HT1080 (cell line): ENCODE measurements at regions not wholly inside any gene's neighbourhood (a gene's known extent, or its start where the extent isn't known, plus 50 kb on each side); places are given as distances from the start of the nearest gene placed in this dataset.
"Not testable (repeated sequence)": the region's sequence is repeated elsewhere in the genome, so short reads cannot be mapped to it uniquely, and the experiment has no call there.

Experiments
- DNase-seq: peaks from one replicate; pipeline ENCODE4 v3.0.0-alpha.2; 2015; ENCODE audit warnings: low read depth

GRCh38 chr1:57599236-57599994 is 175.6 kb upstream of the DAB1 start:
- no peak for DNase-seq

DNA sequence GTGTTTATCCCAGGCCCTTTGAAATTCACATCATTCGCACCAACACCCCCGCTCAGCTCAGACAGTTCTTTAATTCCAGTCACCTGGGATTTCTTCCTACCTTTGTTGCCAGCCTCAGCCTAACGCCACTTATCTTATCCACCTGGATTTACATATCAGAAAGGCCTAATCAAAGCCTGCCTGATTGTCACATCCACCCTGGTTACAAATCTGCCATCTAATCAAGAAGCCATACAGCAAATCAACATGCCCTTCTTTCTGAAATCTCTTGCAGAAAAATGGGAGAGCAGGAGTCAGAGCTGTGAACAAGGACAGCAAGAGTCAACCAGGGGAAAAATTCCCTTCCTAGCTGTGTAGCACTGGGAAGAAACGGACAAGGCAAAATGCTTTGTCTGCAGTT is 173.2 kb upstream of the DAB1 start:
- DNase-seq = no peak

DNA sequence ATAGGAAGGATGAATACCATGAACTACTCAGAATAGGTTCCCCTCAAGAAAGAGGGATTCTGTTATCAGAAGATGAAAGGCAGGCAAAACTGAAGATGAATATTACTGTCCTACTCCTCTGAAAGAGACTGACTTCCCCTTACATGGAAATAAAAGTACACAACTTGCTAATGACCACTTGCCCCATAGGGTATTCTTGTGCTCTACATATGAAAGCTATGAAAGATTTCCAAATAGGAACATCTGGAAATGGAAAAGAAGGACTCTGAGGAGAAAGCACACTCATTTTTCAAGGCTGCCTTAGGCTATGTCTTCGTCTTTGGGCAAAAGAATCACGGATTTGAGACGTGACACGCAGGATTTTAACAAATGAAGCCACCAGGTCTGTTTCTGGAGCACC is 170.1 kb upstream of the DAB1 start:
- DNase-seq = no peak

DNA sequence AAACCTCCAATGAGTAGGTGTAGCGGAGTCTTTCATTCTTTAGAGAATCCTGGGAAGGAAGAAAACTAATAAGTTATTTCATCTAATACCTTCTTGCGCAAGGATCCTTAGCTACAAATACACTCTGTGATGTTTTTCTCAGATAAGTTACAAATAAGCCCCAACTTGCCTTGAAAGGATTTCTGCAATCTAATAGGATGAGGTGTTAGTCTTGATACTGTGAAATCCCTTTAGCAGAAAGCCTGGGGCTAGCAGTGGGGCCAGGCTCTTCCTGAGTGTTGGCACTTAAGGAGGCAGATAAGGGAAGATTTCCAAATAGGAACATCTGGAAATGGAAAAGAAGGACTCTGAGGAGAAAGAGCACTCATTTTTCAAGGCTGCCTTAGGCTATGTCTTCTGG is 168.0 kb upstream of the DAB1 start:
- DNase-seq = no peak

DNA sequence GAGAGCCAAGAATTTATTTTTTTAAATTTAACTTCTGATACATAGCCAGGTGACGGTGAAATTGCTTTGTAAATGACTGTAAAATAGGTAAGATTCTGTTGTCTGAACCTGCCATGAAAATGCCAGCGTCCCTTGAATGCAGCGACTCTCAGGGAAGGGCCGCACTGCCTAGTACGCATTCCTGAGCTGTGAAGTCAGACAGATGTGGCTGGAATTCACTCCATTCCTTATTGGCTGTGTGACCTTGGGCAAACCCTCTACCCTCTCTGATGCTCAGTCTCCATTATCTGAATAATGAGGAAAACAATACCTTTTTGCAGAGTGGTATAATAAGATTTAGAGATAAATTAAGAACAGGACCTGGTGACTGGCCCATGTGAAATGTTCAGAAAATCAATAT is 167.1 kb upstream of the DAB1 start:
- peak; percentile 10 for DNase-seq

GRCh38 chr1:57586842-57587241 is 163.0 kb upstream of the DAB1 start:
- no peak for DNase-seq

DNA sequence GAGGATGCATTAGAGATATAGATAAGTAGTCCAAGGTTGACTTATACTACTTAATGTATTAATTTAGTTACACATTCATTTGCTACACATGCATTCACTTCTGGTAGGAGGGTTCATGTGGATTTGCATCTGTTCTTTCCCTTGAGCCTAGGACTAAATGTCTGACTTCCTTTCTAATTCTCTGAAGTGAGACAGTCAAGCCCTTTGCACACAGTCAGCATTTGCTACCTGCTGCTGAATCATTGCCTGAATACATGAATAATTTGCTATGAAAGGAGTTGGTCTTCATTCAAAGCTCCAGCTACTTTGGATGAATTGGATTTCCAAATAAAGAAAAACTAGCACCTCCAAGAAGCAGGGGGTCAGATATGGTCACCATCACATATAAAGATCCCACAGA is 154.8 kb upstream of the DAB1 start:
- no peak for DNase-seq

DNA sequence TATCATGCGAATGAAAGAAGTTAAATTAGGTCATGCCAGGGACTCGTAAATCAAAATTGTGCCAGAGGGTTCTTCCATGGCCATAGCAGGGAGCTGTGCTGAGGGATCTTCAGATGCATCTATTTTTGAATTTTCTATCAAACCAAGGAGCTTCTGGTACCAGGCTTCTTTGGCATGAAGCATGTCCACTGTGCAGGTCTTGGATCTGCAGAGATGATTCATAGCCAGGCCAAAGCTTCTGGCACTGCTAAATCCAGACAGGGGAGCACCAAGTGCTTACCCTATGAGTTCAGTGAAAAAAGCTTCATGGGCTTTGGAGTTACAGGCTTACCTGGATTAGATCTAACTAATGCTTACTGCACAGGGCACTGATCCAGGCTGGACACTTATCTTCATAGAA is 154.2 kb upstream of the DAB1 start:
- no peak for DNase-seq

DNA sequence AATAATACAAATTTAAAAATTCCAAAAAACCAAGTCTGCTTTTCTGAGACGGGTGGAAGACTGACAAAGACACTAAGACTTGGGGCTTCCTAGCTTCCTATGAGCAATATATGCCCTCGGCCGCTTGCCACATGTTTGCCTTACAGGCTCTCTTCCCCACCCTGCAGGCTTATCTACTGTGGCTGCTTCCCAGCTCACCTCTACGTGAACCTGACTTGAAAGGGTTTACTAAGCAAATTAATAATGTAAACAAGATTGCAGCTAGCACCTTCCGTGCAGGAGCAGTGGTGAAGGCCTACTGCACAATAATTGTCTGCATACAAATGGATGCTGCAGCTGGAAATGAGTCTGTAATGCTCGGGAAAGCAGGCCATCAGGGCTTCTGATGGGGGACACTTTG is 152.9 kb upstream of the DAB1 start:
- DNase-seq = no peak

- no peak for DNase-seq
Measured at GRCh38 chr1:57572016-57572415, 148.2 kb upstream of the DAB1 start.

DNA sequence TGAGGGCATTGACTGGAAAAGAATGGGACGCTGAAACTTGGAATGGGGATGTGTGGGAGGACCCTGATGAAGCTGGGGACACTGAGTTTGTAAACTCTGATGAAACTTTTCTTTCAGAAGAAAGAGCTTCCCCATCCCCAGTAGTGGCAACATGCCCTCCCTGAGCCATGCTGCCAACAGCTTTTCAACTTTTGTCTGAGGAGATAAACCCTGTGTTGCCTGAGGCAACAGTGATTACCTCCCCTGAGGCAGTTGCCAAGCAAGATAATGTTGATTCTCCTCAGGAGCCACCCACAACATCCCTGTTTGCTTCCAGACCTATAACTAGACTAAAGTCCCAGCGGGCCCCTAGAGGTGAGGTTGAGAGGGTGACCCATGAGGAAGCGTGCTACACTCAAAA is 134.2 kb upstream of the DAB1 start:
- DNase-seq = not testable (repeated sequence)

DNA sequence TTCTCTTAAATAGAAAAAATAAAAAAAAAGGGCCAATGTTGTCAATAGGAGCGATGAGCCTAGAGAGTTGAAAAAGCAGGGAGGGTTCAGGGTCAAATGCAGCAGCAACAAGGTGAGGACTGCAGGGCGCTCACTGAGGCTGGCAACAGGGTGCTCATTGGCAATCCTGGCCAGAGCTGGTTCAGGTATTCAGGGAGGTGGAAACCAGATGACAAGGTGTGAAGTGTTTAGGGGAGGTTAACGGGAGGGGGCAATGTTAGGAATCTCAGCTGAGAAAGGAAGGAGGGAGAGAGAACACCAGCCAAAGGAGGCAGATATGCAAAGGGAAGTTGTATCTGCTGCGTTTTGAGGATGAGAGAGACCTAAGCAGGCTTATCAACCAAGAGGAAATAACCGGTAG is 129.8 kb upstream of the DAB1 start:
- no peak for DNase-seq

- no peak for DNase-seq
Measured at GRCh38 chr1:57551476-57551875, 127.6 kb upstream of the DAB1 start.

- peak; percentile 32 for DNase-seq
Measured at GRCh38 chr1:57550092-57550491, 126.2 kb upstream of the DAB1 start.

- DNase-seq = no peak
Measured at GRCh38 chr1:57549300-57549699, 125.4 kb upstream of the DAB1 start.

DNA sequence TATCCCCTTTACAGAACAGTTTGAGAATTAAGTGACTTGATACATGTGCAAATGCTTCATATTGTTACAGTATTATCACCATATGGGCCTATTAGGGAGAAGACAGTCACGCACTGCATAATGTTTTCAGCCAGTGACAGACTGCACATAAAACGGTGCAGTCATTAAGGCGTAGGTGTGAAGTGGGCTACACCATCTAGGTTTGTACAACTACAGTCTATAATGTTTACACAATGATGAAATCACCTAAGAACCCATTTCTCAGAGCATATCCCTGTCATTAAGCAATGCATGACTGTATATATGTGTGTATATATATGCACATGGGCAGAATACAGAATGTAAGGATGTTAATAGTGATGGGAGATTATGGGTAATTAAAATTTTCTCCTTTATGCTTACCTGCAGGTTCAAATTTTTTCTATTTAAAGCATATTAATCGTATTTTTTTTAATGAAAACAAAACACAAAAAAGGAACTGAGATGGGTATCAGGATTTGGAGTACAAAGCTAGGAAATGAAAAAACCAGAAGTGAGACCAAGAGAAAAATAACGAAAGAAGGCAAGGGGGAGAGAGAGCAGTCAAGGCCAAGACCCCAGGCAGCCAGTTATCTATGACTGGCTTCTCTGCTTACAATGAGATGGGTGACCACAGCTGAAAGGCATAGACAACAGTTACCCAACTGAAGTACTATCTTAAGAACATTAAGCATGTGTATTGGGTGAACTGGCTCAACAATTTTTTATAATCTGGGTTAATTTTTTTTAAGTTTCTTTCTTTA is 122.9 kb upstream of the DAB1 start:
- DNase-seq = no peak

DNA sequence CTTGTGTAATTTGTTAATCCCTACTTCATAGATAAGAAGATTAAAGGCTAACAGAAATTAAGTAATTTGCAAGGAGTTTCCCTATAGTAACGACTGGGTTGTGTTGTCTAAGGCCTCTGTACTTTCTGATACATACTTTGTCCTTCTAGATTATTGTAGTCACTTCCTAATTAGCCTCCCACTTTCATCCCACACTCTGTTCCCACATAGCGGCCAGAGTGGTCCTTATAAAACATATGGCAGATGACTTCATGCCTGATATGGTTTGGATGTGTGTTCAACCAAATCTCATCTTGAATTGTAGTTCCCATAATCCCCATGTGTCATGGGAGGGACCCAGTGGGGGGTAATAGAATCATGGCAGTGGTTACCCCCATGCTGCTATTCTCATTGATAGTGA is 120.5 kb upstream of the DAB1 start:
- no peak for DNase-seq

DNA sequence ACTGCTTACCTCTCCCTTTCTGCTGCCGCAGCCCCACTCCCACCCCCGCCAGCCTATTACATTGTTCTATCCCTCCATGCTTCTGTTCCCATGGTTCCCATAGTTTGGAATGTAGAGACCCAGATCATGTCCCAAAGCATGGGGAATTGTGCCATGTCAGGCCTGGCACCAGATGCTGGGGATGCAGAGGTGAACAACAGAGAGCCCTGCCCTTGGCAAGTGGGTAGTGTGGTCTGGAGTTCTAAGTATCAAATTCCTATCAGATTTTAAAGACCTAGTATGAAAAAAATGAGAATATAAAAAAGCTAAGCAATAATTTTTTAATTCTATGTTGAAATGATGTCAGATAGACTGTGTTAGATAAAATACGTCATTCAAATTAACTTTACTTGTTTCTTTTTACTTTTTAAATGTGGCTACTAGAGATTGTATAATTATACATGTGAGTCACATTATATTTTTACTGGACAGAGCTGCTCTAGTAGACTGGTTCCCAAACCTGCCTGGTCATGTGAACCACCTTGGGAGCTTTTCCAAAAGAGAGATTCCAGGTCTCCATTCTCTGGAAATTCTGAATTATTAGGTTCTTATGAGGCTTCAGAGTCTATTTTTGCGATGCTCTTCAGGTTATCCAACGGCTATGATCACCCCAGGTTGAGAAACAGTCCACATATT is 113.0 kb upstream of the DAB1 start:
- no peak for DNase-seq

DNA sequence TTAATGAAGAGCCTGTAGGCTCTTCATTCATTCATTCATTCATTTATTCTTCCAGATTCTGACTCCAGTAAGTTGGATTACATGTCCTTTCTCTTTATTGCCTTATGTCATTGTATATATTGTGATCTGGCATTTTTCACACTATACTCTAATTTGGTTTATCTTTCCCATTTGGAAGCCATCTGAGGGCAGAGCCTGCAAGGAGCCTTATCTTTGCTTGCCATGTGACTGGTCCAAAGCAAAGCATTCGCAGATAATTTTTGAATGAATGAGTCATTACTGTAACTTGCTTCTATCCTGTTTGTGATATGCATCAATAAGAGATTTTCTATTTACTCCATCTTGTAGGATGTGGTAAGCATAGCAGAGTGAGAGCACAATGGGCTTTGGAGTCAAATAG is 108.4 kb upstream of the DAB1 start:
- DNase-seq = no peak

DNA sequence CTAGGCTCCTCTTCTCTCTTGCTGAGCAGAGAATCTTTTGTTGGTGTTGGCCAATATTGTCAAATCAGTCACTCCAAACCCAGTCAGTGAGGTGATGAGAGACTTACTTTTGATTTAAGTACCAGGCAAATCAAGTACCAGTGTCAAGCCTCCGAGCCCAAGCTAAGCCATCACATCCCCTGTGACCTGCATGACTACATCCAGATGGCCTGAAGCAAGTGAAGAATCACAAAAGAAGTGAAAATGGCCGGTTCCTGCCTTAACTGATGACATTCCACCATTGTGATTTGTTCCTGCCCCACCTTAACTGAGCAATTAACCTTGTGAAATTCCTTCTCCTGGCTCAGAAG is 107.0 kb upstream of the DAB1 start:
- not testable (repeated sequence) for DNase-seq

DNA sequence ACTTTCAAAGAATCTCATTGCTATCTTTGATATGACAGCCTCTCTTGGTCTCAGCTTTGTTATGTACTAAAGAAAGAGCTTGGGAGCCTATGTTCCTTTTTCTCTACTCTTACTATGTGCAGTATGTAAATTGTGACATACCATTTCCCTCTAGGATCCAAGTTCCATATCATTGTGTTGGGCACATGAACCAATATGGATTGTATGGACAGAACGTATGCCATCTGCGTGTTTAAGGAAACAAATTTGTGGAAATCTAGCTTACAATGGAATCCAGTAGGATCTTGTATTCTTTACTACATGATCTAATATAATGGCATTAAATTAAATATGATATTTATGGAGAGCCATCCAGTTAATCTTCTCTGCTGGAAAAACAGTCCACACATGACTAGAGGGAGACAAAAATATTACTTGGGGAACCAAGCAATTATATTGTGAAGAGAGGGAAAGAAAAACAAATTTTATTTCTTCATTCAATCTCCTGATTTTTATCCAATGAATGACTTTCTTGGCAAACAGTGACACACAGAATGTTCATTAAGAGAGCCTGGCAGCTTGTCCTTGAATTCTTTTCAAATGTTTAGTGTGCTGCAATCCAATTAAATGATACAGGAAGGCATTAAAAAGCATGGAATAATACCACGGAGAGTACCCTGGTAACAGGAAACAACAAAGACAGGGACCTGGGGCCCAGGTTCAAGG is 106.5 kb upstream of the DAB1 start:
- no peak for DNase-seq

DNA sequence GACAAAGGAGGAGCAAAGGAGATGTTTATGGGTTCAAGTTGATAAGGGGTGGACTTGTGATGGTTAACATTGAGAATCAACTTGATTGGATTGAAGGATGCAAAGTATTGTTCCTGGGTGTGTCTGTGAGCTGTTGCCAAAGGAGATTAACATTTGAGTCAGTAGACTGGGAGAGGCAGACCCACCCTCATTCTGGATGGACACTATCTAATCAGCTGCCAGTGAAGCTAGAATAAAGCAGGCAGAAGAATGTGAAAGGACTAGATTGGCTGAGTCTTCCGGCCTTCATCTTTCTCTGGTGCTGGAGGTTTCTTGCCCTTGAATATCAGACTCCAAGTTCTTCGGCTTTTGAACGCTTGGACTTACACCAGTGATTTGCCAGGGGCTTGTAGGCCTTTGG is 98.7 kb upstream of the DAB1 start:
- DNase-seq = no peak
